Chondrocyte (in vitro differentiated cells): ENCODE measurements at regions not wholly inside any gene's neighbourhood (a gene's known extent, or its start where the extent isn't known, plus 50 kb on each side); places are given as distances from the start of the nearest gene placed in this dataset.

Source experiments
- DNase-seq: peaks from one replicate; pipeline ENCODE4 v3.0.0; 2021; ENCODE audit warnings: mixed read lengths, low spot score
- H3K27ac Mint-ChIP-seq: one replicate; pipeline ENCODE4 v1.8.0; 2021; ENCODE audit warnings: mild to moderate bottlenecking, moderate library complexity, mixed read lengths; ENCODE audit not compliant: unreplicated experiment
- H3K27me3 Mint-ChIP-seq: 2 replicates; pipeline ENCODE4 v1.8.0; 2021; ENCODE audit warnings: low read depth, mixed read lengths
- H3K36me3 Mint-ChIP-seq: 2 replicates; pipeline ENCODE4 v1.8.0; 2021; ENCODE audit warnings: low read depth, mixed read lengths
- H3K4me1 Mint-ChIP-seq: 2 replicates; pipeline ENCODE4 v1.8.0; 2021; ENCODE audit warnings: low read depth, mild to moderate bottlenecking, mixed read lengths
- H3K4me3 Mint-ChIP-seq: one replicate; pipeline ENCODE4 v1.8.0; 2021; ENCODE audit warnings: mild to moderate bottlenecking, moderate library complexity, mixed read lengths; ENCODE audit not compliant: unreplicated experiment
- H3K9me3 Mint-ChIP-seq: 2 replicates; pipeline ENCODE4 v1.8.0; 2021; ENCODE audit warnings: low read depth, mixed read lengths
- TF ChIP-seq, protein P1 (sequence below): fragments of 200-600 bp; sonication (generic); IDR thresholded peaks from 2 replicates; pipeline ENCODE4 v1.5.0; 2021; ENCODE audit warnings: antibody characterized with exemption, mild to moderate bottlenecking, moderate library complexity

GRCh38 chr1:103424650-103425049 is 100.8 kb upstream of the RNPC3 start:
- no peaks in the 10 kb centered on the region for H3K36me3 Mint-ChIP-seq

GRCh38 chr1:103416681-103417286 is 108.7 kb upstream of the RNPC3 start:
- no peak for DNase-seq
- TF ChIP-seq, protein P1, sequence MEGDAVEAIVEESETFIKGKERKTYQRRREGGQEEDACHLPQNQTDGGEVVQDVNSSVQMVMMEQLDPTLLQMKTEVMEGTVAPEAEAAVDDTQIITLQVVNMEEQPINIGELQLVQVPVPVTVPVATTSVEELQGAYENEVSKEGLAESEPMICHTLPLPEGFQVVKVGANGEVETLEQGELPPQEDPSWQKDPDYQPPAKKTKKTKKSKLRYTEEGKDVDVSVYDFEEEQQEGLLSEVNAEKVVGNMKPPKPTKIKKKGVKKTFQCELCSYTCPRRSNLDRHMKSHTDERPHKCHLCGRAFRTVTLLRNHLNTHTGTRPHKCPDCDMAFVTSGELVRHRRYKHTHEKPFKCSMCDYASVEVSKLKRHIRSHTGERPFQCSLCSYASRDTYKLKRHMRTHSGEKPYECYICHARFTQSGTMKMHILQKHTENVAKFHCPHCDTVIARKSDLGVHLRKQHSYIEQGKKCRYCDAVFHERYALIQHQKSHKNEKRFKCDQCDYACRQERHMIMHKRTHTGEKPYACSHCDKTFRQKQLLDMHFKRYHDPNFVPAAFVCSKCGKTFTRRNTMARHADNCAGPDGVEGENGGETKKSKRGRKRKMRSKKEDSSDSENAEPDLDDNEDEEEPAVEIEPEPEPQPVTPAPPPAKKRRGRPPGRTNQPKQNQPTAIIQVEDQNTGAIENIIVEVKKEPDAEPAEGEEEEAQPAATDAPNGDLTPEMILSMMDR: no peak
- H3K4me1 Mint-ChIP-seq: peaks cover 20% of the 10 kb centered on the region
- H3K27ac Mint-ChIP-seq: no peak overlapping the region
- peaks cover 7% of the 10 kb centered on the region for H3K9me3 Mint-ChIP-seq
- H3K27me3 Mint-ChIP-seq: no peaks in the 10 kb centered on the region
- H3K36me3 Mint-ChIP-seq: no peaks in the 10 kb centered on the region
- H3K4me3 Mint-ChIP-seq: no peak overlapping the region

More at GRCh38 chr1:103424650-103425049, 100.8 kb upstream of the RNPC3 start:
- Mint-ChIP-seq H3K9me3 (peaks cover 9% of the 10 kb centered on the region), H3K4me3 (no peak overlapping the region), H3K27ac (no peak overlapping the region), H3K27me3 (no peaks in the 10 kb centered on the region), H3K4me1 (peaks cover 6% of the 10 kb centered on the region)
- TF ChIP-seq, protein P1: no peak
- DNase-seq: no peak

DNA sequence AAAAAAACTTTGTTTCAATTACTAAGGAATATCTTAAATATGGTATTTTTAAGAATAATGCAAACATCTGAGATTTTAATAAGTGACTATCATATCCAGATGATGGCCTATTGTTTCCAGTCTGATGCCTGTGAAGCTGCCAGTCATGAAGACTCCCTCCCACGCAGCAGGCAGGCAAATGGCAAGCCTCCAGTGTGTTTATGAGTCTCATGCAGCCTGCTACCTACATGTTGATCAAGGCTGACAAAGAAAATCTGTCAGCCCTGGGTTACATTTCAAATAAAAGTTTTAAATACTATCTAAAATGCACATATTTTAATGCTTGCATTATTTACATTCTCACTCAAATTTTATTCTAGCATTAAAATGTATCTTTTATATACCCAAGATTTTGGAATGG is 137.6 kb upstream of the RNPC3 start:
- no peak for DNase-seq
- peaks cover 4% of the 10 kb centered on the region for H3K36me3 Mint-ChIP-seq
- peaks cover 23% of the 10 kb centered on the region for H3K9me3 Mint-ChIP-seq
- TF ChIP-seq, protein P1: no peak
- H3K4me3 Mint-ChIP-seq: no peak overlapping the region
- H3K27ac Mint-ChIP-seq: no peak overlapping the region
- H3K4me1 Mint-ChIP-seq: no peaks in the 10 kb centered on the region
- no peaks in the 10 kb centered on the region for H3K27me3 Mint-ChIP-seq

- Mint-ChIP-seq H3K4me1 (peaks cover 46% of the 10 kb centered on the region), H3K36me3 (peaks cover 5% of the 10 kb centered on the region), H3K27me3 (no peaks in the 10 kb centered on the region), H3K27ac (peak overlapping the region; percentile 36), H3K9me3 (peaks cover 11% of the 10 kb centered on the region), H3K4me3 (no peak overlapping the region)
- TF ChIP-seq, protein P1: no peak
- DNase-seq: no peak
Observed at GRCh38 chr1:103373991-103374390, 151.5 kb upstream of the RNPC3 start.

DNA sequence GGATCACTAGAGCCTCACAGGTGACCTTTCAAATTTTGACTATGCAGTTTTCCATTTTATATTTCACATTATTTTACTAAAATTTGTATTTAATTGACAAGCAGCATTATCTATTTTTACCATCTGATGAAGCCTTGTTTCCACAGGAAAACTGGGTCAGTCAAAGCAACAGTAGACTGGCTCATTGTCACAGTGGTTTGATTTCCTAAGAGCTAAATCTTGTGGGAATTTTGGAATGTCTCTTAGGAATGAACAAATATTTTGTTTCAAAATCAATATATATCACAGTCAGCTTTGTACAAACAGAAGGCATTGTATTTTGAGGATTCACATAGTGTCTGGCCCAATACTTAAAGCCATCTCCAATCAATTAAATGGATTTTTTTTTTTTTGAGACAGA is 152.6 kb upstream of the RNPC3 start:
- Mint-ChIP-seq H3K9me3 (peaks cover 3% of the 10 kb centered on the region), H3K27me3 (no peaks in the 10 kb centered on the region), H3K4me3 (no peak overlapping the region), H3K36me3 (no peaks in the 10 kb centered on the region), H3K27ac (peak overlapping the region; percentile 36), H3K4me1 (peaks cover 51% of the 10 kb centered on the region)
- no peak for DNase-seq
- TF ChIP-seq, protein P1: no peak
